Calu3 (cell line): ENCODE measurements at regions not wholly inside any gene's neighbourhood (a gene's known extent, or its start where the extent isn't known, plus 50 kb on each side); places are given as distances from the start of the nearest gene placed in this dataset.

Source experiments
- BruUV-seq: library from RNA; stranded (reverse); fragments of 400-500 nt; replicated peaks from 2 replicates; lab custom pipeline; 2021; lab: Mats Ljungman, UMichigan
- CTCF ChIA-PET: fragments of 300-600 bp; sonication (Branson Sonifier 250); formaldehyde crosslinking; loops from one replicate; lab custom pipeline; 2022; ENCODE audit warnings: antibody characterized with exemption; lab: Charles Lee
- DNase-seq: peaks from one replicate; pipeline ENCODE4 v3.0.0; 2022
- H3K27ac Mint-ChIP-seq: one replicate; pipeline ENCODE4 v1.8.0; 2022; ENCODE audit warnings: mixed read lengths; ENCODE audit not compliant: unreplicated experiment
- H3K27me3 Mint-ChIP-seq: one replicate; pipeline ENCODE4 v1.8.0; 2022; ENCODE audit warnings: mixed read lengths; ENCODE audit not compliant: unreplicated experiment
- H3K36me3 Mint-ChIP-seq: one replicate; pipeline ENCODE4 v1.8.0; 2022; ENCODE audit warnings: mild to moderate bottlenecking, moderate library complexity, mixed read lengths; ENCODE audit not compliant: insufficient read depth, unreplicated experiment
- H3K4me1 Mint-ChIP-seq: one replicate; pipeline ENCODE4 v1.8.0; 2022; ENCODE audit warnings: mild to moderate bottlenecking, low read depth, mixed read lengths; ENCODE audit not compliant: unreplicated experiment
- H3K4me3 Mint-ChIP-seq: one replicate; pipeline ENCODE4 v1.8.0; 2022; ENCODE audit warnings: mild to moderate bottlenecking, low read depth, moderate library complexity, mixed read lengths; ENCODE audit not compliant: unreplicated experiment
- H3K9me3 Mint-ChIP-seq: one replicate; pipeline ENCODE4 v1.8.0; 2022; ENCODE audit warnings: low read depth, mixed read lengths; ENCODE audit not compliant: unreplicated experiment
- CTCF ChIP-seq: fragments of 200-600 bp; IDR thresholded peaks from one replicate; pipeline ENCODE4 v1.8.0; 2022; ENCODE audit warnings: antibody characterized with exemption; ENCODE audit not compliant: unreplicated experiment
- intact Hi-C: fragments of 100-400 bp; cut with micrococcal nuclease; formaldehyde crosslinking; loops from one replicate; pipeline ENCODE4 v1.10.0; 2022; ENCODE audit not compliant: unreplicated experiment

- no peaks in the 10 kb centered on the region for H3K27me3 Mint-ChIP-seq
- CTCF ChIA-PET = no interaction called here
- H3K4me1 Mint-ChIP-seq = no peaks in the 10 kb centered on the region
- H3K36me3 Mint-ChIP-seq = no peaks in the 10 kb centered on the region
- no peak overlapping the region for H3K27ac Mint-ChIP-seq
- no TSS peak for BruUV-seq
- no peak overlapping the region for H3K4me3 Mint-ChIP-seq
- no peak for TF ChIP-seq CTCF
- no peak for DNase-seq
- no peaks in the 10 kb centered on the region for H3K9me3 Mint-ChIP-seq
- intact Hi-C loops = no loop called here
Observed at GRCh38 chr15:38614621-38615020, 50.0 kb upstream of the RASGRP1 start.

GRCh38 chr15:38617831-38618230 lies 53.2 kb upstream of the RASGRP1 start:
- H3K36me3 Mint-ChIP-seq = no peaks in the 10 kb centered on the region
- no peak overlapping the region for H3K4me3 Mint-ChIP-seq
- DNase-seq = no peak
- H3K9me3 Mint-ChIP-seq = no peaks in the 10 kb centered on the region
- H3K27ac Mint-ChIP-seq = no peak overlapping the region
- TF ChIP-seq CTCF = no peak
- CTCF ChIA-PET = no interaction called here
- BruUV-seq = no TSS peak
- peaks cover 23% of the 10 kb centered on the region for H3K4me1 Mint-ChIP-seq
- intact Hi-C loops = no loop called here
- H3K27me3 Mint-ChIP-seq = no peaks in the 10 kb centered on the region

GRCh38 chr15:38618242-38618955 lies 53.8 kb upstream of the RASGRP1 start:
- no TSS peak for BruUV-seq
- H3K27ac Mint-ChIP-seq = no peak overlapping the region
- TF ChIP-seq CTCF = no peak
- no peak overlapping the region for H3K4me3 Mint-ChIP-seq
- no peak for DNase-seq
- no peaks in the 10 kb centered on the region for H3K36me3 Mint-ChIP-seq
- no peaks in the 10 kb centered on the region for H3K9me3 Mint-ChIP-seq
- intact Hi-C loops = no loop called here
- CTCF ChIA-PET = interaction anchor here (0.7 kb wide), 1 partner anchor 84 kb away, joined by 7 read pairs; no protein-coding TSS in a partner anchor
- peaks cover 28% of the 10 kb centered on the region for H3K4me1 Mint-ChIP-seq
- H3K27me3 Mint-ChIP-seq = no peaks in the 10 kb centered on the region

- H3K4me1 Mint-ChIP-seq = peaks cover 30% of the 10 kb centered on the region
- intact Hi-C loops = loop anchor here (5.0 kb wide), 1 partner anchor 33 kb away; no protein-coding TSS in a partner anchor
- no peaks in the 10 kb centered on the region for H3K36me3 Mint-ChIP-seq
- no TSS peak for BruUV-seq
- no peak for DNase-seq
- H3K4me3 Mint-ChIP-seq = no peak overlapping the region
- no peak for TF ChIP-seq CTCF
- no peaks in the 10 kb centered on the region for H3K27me3 Mint-ChIP-seq
- CTCF ChIA-PET = interaction anchor here (1.0 kb wide), 1 partner anchor 11 kb away, joined by 4 read pairs; no protein-coding TSS in a partner anchor
- no peaks in the 10 kb centered on the region for H3K9me3 Mint-ChIP-seq
- H3K27ac Mint-ChIP-seq = no peak overlapping the region
Observed at GRCh38 chr15:38620098-38620497, 55.5 kb upstream of the RASGRP1 start.
